CD14-positive monocyte (primary cell): ENCODE measurements at regions not wholly inside any gene's neighbourhood (a gene's known extent, or its start where the extent isn't known, plus 50 kb on each side); places are given as distances from the start of the nearest gene placed in this dataset.
A peak's percentile ranks its signal among the peaks of the same experiment; 100 is the strongest.

Experiments
- DNase-seq, 3 donors: peaks; one replicate each; pipeline ENCODE4 v3.0.0-alpha.2; 2011 to 2022
- H2AFZ ChIP-seq: 2 replicates; pipeline ENCODE4 v1.6.0; 2012; ENCODE audit warnings: mild to moderate bottlenecking, low read depth, low read length, inconsistent platforms; ENCODE audit not compliant: insufficient read depth, poor library complexity, severe bottlenecking
- H3K27ac ChIP-seq, 2 donors: 1 replicate in 1 of 2; 2 replicates in 1 of 2; pipeline ENCODE4 v1.5.1; 2012 to 2013; ENCODE audit warnings: low read length in 2 of 2, control low read depth in 1 of 2, inconsistent platforms in 1 of 2, low read depth in 1 of 2, mild to moderate bottlenecking in 1 of 2
- H3K27me3 ChIP-seq, 2 donors: one replicate each; pipeline versions ENCODE4 v1.6.0 to v1.6.1; 2011 to 2013; ENCODE audit warnings: low read length in 2 of 2; ENCODE audit not compliant: control insufficient read depth in 2 of 2, insufficient read depth in 2 of 2
- H3K36me3 ChIP-seq, 2 donors: replicated peaks in 1 of 2; 1 replicate in 1 of 2; 2 replicates in 1 of 2; pipeline versions ENCODE4 v1.5.1 to v1.6.1; 2012 to 2013; ENCODE audit warnings: low read length in 2 of 2, control low read depth in 1 of 2, inconsistent platforms in 1 of 2, mild to moderate bottlenecking in 1 of 2; ENCODE audit not compliant: insufficient read depth in 2 of 2, control insufficient read depth in 1 of 2
- H3K4me1 ChIP-seq, 2 donors: 1 replicate in 1 of 2; 2 replicates in 1 of 2; pipeline versions ENCODE4 v1.5.1 to v1.6.1; 2012 to 2013; ENCODE audit warnings: low read length in 2 of 2, control low read depth in 1 of 2, inconsistent platforms in 1 of 2, mild to moderate bottlenecking in 1 of 2, moderate library complexity in 1 of 2; ENCODE audit not compliant: insufficient read depth in 2 of 2, control insufficient read depth in 1 of 2
- H3K4me2 ChIP-seq: replicated peaks from 2 replicates; pipeline ENCODE3; 2012; ENCODE audit warnings: low read length, moderate library complexity, mild to moderate bottlenecking; ENCODE audit not compliant: poor library complexity, severe bottlenecking; ENCODE audit errors: extremely low read depth
- H3K4me3 ChIP-seq, 3 experiments: fragments of 200-600 bp in 1 of 3; sonication (generic) in 1 of 3; replicated peaks in 1 of 3; 1 replicate in 2 of 3; 2 replicates in 1 of 3; pipeline ENCODE4 v1.5.1; 2011 to 2013; ENCODE audit warnings: low read length in 3 of 3, mild to moderate bottlenecking in 3 of 3, control low read depth in 2 of 3, low read depth in 2 of 3, inconsistent platforms in 1 of 3, moderate library complexity in 1 of 3
- H3K79me2 ChIP-seq: 2 replicates; pipeline ENCODE4 v1.6.0; 2012; ENCODE audit warnings: mild to moderate bottlenecking, control low read depth, inconsistent platforms, low read length, moderate library complexity; ENCODE audit not compliant: insufficient read depth
- H3K9ac ChIP-seq: 2 replicates; pipeline ENCODE4 v1.6.0; 2017; ENCODE audit warnings: low read length, mild to moderate bottlenecking; ENCODE audit not compliant: insufficient read depth, poor library complexity, severe bottlenecking
- H3K9me3 ChIP-seq, 2 donors: replicated peaks in 1 of 2; 1 replicate in 1 of 2; 2 replicates in 1 of 2; pipeline versions ENCODE4 v1.5.1 to v1.6.1; 2012 to 2013; ENCODE audit warnings: low read length in 2 of 2, control low read depth in 1 of 2; ENCODE audit not compliant: control insufficient read depth in 1 of 2, insufficient read depth in 1 of 2
- H4K20me1 ChIP-seq: 2 replicates; pipeline ENCODE4 v1.6.0; 2012; ENCODE audit warnings: mild to moderate bottlenecking, low read length, control low read depth, moderate library complexity; ENCODE audit not compliant: insufficient read depth
- H3K27ac Mint-ChIP-seq, 7 donors: one replicate each; pipeline ENCODE4 v1.8.0; 2020; ENCODE audit warnings: mild to moderate bottlenecking in 7 of 7, mixed read lengths in 7 of 7, moderate library complexity in 6 of 7, inconsistent platforms in 2 of 7
- H3K27me3 Mint-ChIP-seq, 3 donors: one replicate each; pipeline ENCODE4 v1.8.0; 2021 to 2022; ENCODE audit warnings: low read depth in 3 of 3, mild to moderate bottlenecking in 3 of 3, mixed read lengths in 3 of 3, moderate library complexity in 3 of 3, inconsistent platforms in 1 of 3
- H3K36me3 Mint-ChIP-seq, 2 donors: one replicate each; pipeline ENCODE4 v1.8.0; 2020; ENCODE audit warnings: mixed read lengths in 2 of 2, inconsistent platforms in 1 of 2, mild to moderate bottlenecking in 1 of 2
- H3K4me1 Mint-ChIP-seq: one replicate; pipeline ENCODE4 v1.8.0; 2020; ENCODE audit warnings: mild to moderate bottlenecking, mixed read lengths
- H3K4me3 Mint-ChIP-seq, 2 donors: one replicate each; pipeline ENCODE4 v1.8.0; 2020; ENCODE audit warnings: mild to moderate bottlenecking in 2 of 2, mixed read lengths in 2 of 2, moderate library complexity in 1 of 2
- H3K9me3 Mint-ChIP-seq, 7 donors: one replicate each; pipeline ENCODE4 v1.8.0; 2020 to 2022; ENCODE audit warnings: mixed read lengths in 7 of 7, mild to moderate bottlenecking in 6 of 7, moderate library complexity in 6 of 7, inconsistent platforms in 2 of 7
- CTCF ChIP-seq: fragments of 200-600 bp; IDR thresholded peaks from one replicate; pipeline ENCODE4 v1.8.0; 2022; ENCODE audit warnings: antibody characterized with exemption, mild to moderate bottlenecking
- WGBS: methylation state at CpG from one replicate; pipeline ENCODE4 v1.1.5; 2013; ENCODE audit warnings: missing lambda C conversion rate; ENCODE audit not compliant: insufficient coverage; 5-methylcytosine and 5-hydroxymethylcytosine counted together
- intact Hi-C, 2 donors: fragments of 100-400 bp; cut with micrococcal nuclease; formaldehyde crosslinking; loops; one replicate each; pipeline versions ENCODE4 v1.15.0 to v1.15.1; 2023

GRCh38 chr6:14254505-14254904, 136.9 kb downstream of the CD83 start:
- Histone ChIP-seq H3K27ac (no peak overlapping the region), H3K9me3 (no peaks in the 10 kb centered on the region), H3K4me3 (no peak overlapping the region), H3K79me2 (no peaks in the 10 kb centered on the region), H3K27me3 (no peaks in the 10 kb centered on the region), H3K4me1 (no peaks in the 10 kb centered on the region), H3K4me2 (no peak overlapping the region), H4K20me1 (no peaks in the 10 kb centered on the region), H3K36me3 (no peaks in the 10 kb centered on the region), H2AFZ (peak overlapping the region; percentile 40), H3K9ac (no peak overlapping the region)
- no peak for TF ChIP-seq CTCF
- H3K9me3 Mint-ChIP-seq = peaks cover 0 to 1% (median 0%) of the 10 kb centered on the region in 7 donors
- no peak overlapping the region for H3K4me3 Mint-ChIP-seq
- H3K27ac Mint-ChIP-seq = no peak overlapping the region
- intact Hi-C loops = loop anchor here in 1 of 2 donors (5.0 kb wide), 1 partner anchor 38 kb away; no protein-coding TSS in a partner anchor
- no peaks in the 10 kb centered on the region for H3K4me1 Mint-ChIP-seq
- 92% methylated on average over 5 of the region's 7 CpGs for WGBS
- H3K27me3 Mint-ChIP-seq = peaks cover 0 to 3% (median 0%) of the 10 kb centered on the region in 3 donors
- DNase-seq = no peak
- H3K36me3 Mint-ChIP-seq = no peaks in the 10 kb centered on the region

GRCh38 chr6:14255916-14256315, 138.3 kb downstream of the CD83 start:
- no peak overlapping the region for H3K4me2 ChIP-seq
- intact Hi-C loops = no loop called here
- H3K4me3 ChIP-seq = no peak overlapping the region
- 100% methylated on average over 5 of the region's 6 CpGs for WGBS
- no peaks in the 10 kb centered on the region for H3K79me2 ChIP-seq
- no peaks in the 10 kb centered on the region for H3K4me1 Mint-ChIP-seq
- TF ChIP-seq CTCF = no peak
- H3K9me3 ChIP-seq = peaks cover 5% of the 10 kb centered on the region in 2 donors
- H2AFZ ChIP-seq = no peak overlapping the region
- no peaks in the 10 kb centered on the region for H3K4me1 ChIP-seq
- H3K27me3 ChIP-seq = no peaks in the 10 kb centered on the region
- H3K36me3 Mint-ChIP-seq = no peaks in the 10 kb centered on the region
- H3K27ac ChIP-seq = no peak overlapping the region
- H3K27me3 Mint-ChIP-seq = no peaks in the 10 kb centered on the region
- no peaks in the 10 kb centered on the region for H4K20me1 ChIP-seq
- no peak overlapping the region for H3K9ac ChIP-seq
- no peaks in the 10 kb centered on the region for H3K36me3 ChIP-seq
- H3K4me3 Mint-ChIP-seq = no peak overlapping the region
- H3K27ac Mint-ChIP-seq = peak overlapping the region in 1 of 7 donors; percentile 81
- peaks cover 2 to 7% (median 4%) of the 10 kb centered on the region in 7 donors for H3K9me3 Mint-ChIP-seq
- no peak for DNase-seq
